AG20443 (cell line): ENCODE measurements at regions not wholly inside any gene's neighbourhood (a gene's known extent, or its start where the extent isn't known, plus 50 kb on each side); places are given as distances from the start of the nearest gene placed in this dataset.

Experiments
- DNase-seq: peaks from one replicate; pipeline ENCODE4 v3.0.0; 2012; ENCODE audit warnings: low spot score, mixed read lengths

GRCh38 chr12:60042835-60043234 is 447.0 kb downstream of the SLC16A7 start:
- no peak for DNase-seq

GRCh38 chr12:60043236-60043635 is 447.4 kb downstream of the SLC16A7 start:
- no peak for DNase-seq

DNA sequence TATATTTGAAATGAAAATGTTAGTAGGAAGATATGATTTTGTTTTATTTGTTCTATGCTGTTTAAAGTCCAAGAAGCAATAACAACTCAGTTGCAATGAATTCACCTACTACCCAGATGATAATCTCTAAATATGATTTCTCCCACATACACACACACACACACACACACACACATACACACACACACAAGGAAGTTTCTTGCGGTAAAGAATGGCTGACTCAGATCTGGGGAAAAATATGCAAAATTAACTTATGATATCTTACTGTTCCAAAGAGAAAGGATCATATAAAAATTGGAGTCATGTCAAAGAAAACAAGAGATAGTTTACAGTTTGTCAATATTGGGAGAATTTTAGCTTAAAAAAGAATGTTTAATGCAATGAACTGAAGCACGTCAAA is 456.7 kb downstream of the SLC16A7 start:
- DNase-seq: no peak

GRCh38 chr12:60059180-60059579 is 463.4 kb downstream of the SLC16A7 start:
- no peak for DNase-seq

GRCh38 chr12:60066655-60067054 is 470.8 kb downstream of the SLC16A7 start:
- no peak for DNase-seq

DNA sequence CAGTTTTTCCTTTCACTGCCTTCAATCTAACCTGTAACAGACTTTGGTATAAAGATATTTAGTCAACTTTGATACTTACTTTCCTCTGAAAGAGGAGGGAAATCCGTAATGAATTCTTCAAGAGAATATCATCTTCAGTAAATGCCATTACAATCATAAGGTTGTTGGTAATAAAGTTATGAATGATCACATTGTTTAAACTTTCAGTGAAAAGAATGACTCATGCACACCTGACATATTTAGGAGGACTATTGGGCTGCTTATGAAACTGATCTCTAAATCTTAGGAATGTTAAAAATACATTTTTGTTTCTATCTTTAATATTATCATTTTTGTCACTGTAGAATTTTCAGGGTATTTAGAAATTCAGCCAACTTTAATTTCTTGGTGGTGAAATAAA is 474.7 kb downstream of the SLC16A7 start:
- no peak for DNase-seq

DNA sequence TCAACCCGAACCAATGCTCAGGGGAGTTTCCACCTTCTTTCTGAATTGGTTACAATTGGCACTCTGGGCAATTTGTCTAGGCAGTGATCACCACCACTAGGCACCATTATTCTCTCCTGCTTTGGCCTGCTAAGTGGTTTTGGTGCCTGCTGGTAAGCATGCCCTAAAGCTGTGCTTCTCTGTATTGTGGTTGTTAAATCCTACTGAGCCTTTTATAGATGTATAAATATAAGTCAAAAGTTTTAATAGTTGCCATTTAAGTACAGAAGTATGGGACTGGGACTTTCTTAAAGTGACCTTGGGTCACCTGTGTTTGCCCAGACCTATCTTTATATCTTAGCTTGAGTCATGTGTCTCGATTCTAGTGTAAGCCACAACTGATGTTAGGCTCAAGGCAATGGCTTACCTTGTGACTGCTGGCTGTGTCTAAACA is 475.9 kb downstream of the SLC16A7 start:
- no peak for DNase-seq

DNA sequence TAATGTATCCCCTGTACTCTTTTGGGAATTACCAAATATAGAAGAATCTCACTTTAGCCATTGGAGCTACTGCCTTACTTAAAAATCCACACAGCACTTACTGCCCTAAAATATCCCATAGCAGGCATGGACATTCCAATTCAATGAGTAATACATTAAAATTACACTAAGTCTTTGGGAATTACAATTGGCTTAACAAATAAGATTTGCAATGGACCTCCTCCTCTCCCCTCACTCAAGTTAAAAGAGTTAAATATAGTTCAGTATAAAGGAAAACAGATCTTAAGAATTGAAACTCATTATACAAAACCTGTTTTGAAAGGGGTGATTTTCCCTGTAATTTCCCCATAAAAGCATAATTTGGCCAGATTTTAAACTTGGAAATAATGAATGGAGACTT is 477.1 kb downstream of the SLC16A7 start:
- peak; percentile 20 for DNase-seq

DNA sequence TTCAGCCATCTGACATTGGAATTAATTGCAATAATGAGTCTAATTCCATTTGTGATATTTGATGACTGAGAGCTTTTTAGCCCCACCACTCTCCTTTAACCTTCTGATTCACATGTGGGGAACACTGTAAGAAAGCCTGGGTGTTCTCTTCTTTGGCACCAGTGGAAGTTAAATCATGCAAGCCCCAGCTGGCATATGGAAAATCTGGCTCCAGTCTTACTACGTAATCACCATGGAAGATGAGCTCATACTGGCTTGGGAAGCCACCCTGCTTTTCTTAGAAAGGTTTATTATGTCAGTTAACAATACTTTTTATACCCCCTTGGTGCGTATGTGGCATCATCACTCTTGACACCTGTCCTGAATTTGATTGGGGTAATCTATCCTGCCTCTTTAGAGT is 479.3 kb downstream of the SLC16A7 start:
- DNase-seq: no peak

GRCh38 chr12:60078026-60078425 is 482.2 kb downstream of the SLC16A7 start:
- DNase-seq: no peak

DNA sequence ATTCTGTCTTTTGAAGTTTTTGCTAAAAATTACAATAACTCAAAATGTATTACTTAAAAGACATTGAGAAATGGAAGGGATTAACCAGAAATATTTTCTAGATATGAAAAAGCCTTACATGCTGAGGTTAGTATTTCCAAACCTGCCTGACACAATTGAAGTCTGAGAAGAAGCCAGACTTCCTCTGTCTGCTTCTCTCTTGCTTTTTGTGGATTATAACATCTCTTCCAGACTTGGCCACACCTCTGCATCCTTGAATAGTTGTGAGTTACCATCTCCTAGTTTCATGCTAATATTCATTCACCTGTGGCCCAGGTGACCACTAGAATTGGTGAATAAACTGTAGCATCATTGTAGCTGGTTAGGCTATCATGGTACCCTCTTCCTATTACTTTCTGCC is 497.6 kb downstream of the SLC16A7 start:
- no peak for DNase-seq

DNA sequence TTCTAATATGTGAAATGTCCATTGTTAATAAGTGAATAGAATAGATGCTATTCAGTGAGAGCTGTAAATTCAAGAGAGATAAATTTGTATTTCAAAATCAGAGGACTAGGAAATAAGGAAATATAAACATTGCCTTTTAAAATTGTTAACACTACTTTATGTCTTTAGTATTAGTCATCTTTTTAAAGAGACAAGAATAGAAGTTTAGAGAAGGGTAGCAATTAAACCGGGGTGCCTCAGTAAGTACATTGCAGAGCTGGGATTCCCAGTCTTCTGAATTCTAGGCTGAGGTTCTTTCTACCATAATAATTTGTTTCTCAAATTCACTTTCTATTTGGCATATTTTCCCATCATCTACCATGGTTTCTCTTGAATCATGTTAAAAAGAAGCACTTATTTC is 498.6 kb downstream of the SLC16A7 start:
- DNase-seq: no peak

DNA sequence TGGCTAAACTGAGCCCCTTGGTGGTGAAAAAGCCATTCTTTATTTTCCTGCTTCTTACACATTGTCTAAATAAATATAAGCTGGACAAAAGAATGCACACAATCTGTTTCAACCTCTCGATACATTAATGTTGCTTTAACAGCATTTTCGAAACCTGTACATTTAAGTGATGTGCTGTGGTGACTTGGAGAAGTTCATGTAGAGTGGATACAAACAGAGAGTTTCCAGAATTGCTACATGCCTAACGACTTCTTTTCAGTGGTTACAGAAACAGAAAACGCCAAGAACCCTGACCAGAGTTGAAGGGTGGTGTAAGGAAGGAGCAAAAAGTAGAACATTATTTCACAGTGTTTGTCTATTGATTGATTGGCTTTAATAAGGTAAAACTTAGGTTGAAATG is 500.9 kb downstream of the SLC16A7 start:
- no peak for DNase-seq

DNA sequence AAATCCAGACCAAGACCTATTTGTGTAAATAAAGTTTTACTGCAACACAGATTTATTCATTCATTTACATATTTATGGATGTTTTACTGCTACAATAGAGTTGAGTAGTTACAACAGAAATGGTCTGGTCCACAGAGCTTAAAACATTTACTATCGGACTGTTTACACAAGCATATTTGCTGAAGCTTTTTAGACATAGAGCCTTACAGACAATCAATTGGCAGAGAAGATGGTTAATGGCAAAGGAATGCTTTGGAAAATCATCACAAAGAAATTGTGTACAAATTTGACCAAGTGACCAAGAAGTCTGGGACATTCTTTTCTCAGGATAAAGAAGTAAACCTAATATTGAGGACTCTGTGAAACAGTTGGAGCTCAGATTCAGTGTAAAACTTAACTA is 504.3 kb downstream of the SLC16A7 start:
- DNase-seq: no peak

- no peak for DNase-seq
Observed at GRCh38 chr12:60100852-60101251, 505.0 kb downstream of the SLC16A7 start.

DNA sequence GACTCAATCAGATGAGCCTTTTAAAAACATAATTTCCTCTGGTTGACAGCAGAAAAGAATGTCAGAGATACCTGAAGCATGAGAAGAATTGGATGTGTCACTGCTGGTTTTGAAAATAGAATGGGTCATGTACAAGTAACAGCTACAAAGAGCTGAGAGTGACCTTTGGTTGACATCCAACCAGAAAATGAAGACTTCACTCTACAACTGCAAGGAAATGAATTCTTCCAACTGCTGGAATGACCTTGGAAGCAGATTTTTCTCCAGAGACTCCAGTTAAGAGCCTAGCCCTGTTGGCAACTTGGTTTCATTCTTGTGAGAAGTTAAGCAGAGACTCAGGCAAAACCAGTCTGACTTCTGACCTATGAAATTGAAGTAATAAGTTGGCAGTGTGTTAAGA is 505.9 kb downstream of the SLC16A7 start:
- DNase-seq: peak; percentile 10

- DNase-seq: peak; percentile 9
Observed at GRCh38 chr12:60106214-60106613, 510.4 kb downstream of the SLC16A7 start.

- DNase-seq: no peak
Observed at GRCh38 chr12:60107992-60108391, 512.2 kb downstream of the SLC16A7 start.

DNA sequence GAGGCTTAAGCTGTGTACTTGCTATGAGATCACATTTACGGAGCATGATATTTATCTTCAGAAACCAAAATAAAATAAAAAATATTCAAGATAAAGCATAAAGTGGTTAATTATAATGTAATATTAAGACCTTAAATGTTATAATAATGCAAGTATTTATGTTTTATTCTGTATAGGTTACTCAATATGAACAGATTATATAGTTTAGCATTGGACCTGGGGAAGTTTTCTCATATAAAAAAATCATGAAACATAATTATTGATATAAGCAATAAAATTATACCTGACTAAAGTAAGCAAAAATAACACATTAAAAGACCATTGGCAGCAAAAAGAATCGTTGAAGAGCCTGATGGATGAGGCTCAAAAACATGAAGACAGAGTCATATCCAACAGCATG is 516.2 kb downstream of the SLC16A7 start:
- no peak for DNase-seq

GRCh38 chr12:60112763-60113162 is 516.9 kb downstream of the SLC16A7 start:
- no peak for DNase-seq

DNA sequence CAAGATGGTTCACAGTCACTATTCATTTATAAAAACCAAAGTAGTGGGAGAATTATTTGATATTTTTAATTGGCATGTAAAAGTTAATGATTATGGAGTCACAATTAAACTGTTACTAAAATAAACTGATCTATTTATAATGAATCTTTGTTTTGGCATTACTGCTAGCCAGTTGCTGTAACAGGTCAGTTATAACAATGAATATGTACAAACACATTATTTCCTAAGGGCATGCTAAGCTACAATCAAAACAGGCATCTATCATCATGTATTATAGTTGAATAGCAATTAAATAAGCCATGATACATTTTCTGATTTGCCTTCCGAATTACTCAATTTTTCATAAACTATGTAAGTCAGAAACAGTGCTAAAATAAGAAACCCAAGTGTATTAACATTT is 518.3 kb downstream of the SLC16A7 start:
- DNase-seq: no peak

DNA sequence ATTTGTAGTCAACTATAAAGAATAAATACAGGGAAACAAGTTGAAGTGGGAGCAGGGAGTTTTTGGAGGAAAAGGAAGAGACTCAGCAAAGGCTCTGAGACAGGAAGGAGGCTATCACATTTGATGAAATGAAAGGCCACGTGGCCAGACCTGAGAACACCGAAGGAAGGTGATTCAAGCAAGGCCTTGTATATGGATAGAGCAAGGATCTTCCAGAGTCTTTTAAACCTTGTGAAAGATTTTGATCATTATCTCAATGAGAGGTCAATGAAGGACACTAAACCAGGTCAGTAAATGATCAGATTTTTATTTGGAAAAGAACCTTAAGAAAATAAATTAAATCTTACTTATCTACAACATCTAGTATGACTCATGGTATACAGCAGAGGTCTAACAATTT is 523.5 kb downstream of the SLC16A7 start:
- no peak for DNase-seq

DNA sequence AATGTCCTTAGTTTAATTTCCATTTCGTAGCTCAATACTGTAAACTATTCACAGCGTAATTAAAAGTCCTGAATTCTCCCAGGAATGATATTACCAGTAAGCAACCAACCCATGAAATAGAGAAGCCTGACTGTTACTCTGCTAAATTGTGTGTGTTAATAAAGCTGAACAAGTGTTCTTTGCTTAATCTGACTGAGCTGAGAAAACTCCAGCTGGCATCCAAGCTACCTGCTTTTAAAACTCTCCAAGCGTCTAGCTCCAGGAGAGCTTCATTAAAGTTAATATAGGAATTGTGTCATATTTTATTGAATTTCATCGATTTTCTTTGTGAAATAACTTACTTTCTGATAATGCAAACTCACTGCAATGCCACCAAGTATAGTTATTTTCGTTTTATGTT is 524.4 kb downstream of the SLC16A7 start:
- DNase-seq: no peak

DNA sequence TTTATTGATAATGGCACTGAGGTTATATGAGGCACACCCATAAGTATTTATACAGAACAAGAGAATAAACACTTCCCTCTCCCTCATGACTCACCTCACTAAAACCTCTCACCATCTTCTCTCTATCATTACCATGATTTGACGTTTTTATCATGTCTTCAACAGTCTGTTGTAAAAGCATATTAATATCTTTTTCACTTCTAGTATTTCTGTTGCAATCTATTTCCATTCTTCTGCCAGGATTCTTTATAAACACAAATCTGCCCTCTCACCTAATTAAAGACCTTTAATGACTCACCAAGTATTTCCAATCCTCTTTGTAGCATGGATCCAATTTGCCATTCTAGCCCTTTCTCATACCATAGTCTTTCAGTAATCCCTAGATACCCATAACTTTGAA is 527.7 kb downstream of the SLC16A7 start:
- DNase-seq: no peak

- no peak for DNase-seq
Observed at GRCh38 chr12:60137513-60137912, 541.7 kb downstream of the SLC16A7 start.
